Sigmoid colon (tissue), 6 donors: ENCODE measurements at regions not wholly inside any gene's neighbourhood (a gene's known extent, or its start where the extent isn't known, plus 50 kb on each side); places are given as distances from the start of the nearest gene placed in this dataset.

Experiments
- DNase-seq: peaks from one replicate; pipeline ENCODE4 v3.0.0-alpha.2; 2019
- H3K27ac ChIP-seq, 4 donors: fragments of 200-600 bp; sonication (generic); one replicate each; pipeline ENCODE4 v1.5.1; 2016 to 2019; ENCODE audit warnings: mild to moderate bottlenecking in 1 of 4
- H3K27me3 ChIP-seq, 3 donors: fragments of 200-600 bp; sonication (generic); one replicate each; pipeline ENCODE4 v1.5.1; 2019; ENCODE audit warnings: mild to moderate bottlenecking in 1 of 3
- H3K36me3 ChIP-seq, 4 donors: fragments of 200-600 bp; sonication (generic); one replicate each; pipeline ENCODE4 v1.5.1; 2016 to 2019
- H3K4me1 ChIP-seq, 4 donors: fragments of 200-600 bp; sonication (generic); one replicate each; pipeline ENCODE4 v1.5.1; 2017 to 2019
- H3K4me3 ChIP-seq, 4 donors: fragments of 200-600 bp; sonication (generic); one replicate each; pipeline ENCODE4 v1.5.1; 2017 to 2019; ENCODE audit warnings: mild to moderate bottlenecking in 2 of 4, moderate library complexity in 1 of 4
- H3K9me3 ChIP-seq, 4 donors: fragments of 200-600 bp in 3 of 4; sonication (generic) in 3 of 4; one replicate each; pipeline versions ENCODE4 v1.5.1 to v1.6.1; 2013 to 2019
- EP300 ChIP-seq, 4 donors: sonication (generic); formaldehyde crosslinking; IDR thresholded peaks; one replicate each; pipeline ENCODE4 v1.6.1; 2017; ENCODE audit warnings: antibody characterized with exemption in 4 of 4
- POLR2A ChIP-seq, 2 donors: fragments of 450-650 bp; IDR thresholded peaks; one replicate each; pipeline ENCODE4 v1.6.1; 2016; ENCODE audit warnings: antibody characterized with exemption in 2 of 2, mild to moderate bottlenecking in 2 of 2, moderate library complexity in 2 of 2
- POLR2AphosphoS5 ChIP-seq, 4 donors: sonication (generic); formaldehyde crosslinking; IDR thresholded peaks; one replicate each; pipeline ENCODE4 v1.6.1; 2017; ENCODE audit warnings: antibody characterized with exemption in 4 of 4
- WGBS, 2 donors: extraction: QIAGEN DNeasy Blood & Tissue Kit; methylation state at CpG; one replicate each; pipeline ENCODE4 v1.1.7; 2013; 5-methylcytosine and 5-hydroxymethylcytosine counted together
- intact Hi-C: fragments of 100-400 bp; cut with DNase I; formaldehyde crosslinking; loops from one replicate; pipeline ENCODE4 v1.15.1; 2023
- TF ChIP-seq, protein P1 (sequence below), 4 experiments: fragments of 450-650 bp in 3 of 4; fragments of 200-600 bp in 1 of 4; IDR thresholded peaks; one replicate each; pipeline ENCODE4 v1.5.1; 2016 to 2019; ENCODE audit warnings: antibody characterized with exemption in 4 of 4, mild to moderate bottlenecking in 3 of 4, moderate library complexity in 2 of 4
- donor health status: healthy with polysubstance abuse.
- donor health status: healthy.

- H3K27me3 ChIP-seq = no peaks in the 10 kb centered on the region
- no peaks in the 10 kb centered on the region for H3K4me1 ChIP-seq
- intact Hi-C loops = no loop called here
- no peak overlapping the region for H3K4me3 ChIP-seq
- H3K36me3 ChIP-seq = no peaks in the 10 kb centered on the region
- TF ChIP-seq, protein P1, sequence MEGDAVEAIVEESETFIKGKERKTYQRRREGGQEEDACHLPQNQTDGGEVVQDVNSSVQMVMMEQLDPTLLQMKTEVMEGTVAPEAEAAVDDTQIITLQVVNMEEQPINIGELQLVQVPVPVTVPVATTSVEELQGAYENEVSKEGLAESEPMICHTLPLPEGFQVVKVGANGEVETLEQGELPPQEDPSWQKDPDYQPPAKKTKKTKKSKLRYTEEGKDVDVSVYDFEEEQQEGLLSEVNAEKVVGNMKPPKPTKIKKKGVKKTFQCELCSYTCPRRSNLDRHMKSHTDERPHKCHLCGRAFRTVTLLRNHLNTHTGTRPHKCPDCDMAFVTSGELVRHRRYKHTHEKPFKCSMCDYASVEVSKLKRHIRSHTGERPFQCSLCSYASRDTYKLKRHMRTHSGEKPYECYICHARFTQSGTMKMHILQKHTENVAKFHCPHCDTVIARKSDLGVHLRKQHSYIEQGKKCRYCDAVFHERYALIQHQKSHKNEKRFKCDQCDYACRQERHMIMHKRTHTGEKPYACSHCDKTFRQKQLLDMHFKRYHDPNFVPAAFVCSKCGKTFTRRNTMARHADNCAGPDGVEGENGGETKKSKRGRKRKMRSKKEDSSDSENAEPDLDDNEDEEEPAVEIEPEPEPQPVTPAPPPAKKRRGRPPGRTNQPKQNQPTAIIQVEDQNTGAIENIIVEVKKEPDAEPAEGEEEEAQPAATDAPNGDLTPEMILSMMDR (IDR thresholded peaks at IDR 0.05) = no peak
- TF ChIP-seq EP300 (IDR thresholded peaks at IDR 0.05) (no peak), POLR2AphosphoS5 (IDR thresholded peaks at IDR 0.05) (no peak), POLR2A (IDR thresholded peaks at IDR 0.05) (no peak)
- 73% methylated on average over 7 of the region's 7 CpGs for WGBS, 2 donors
- H3K9me3 ChIP-seq = no peaks in the 10 kb centered on the region
- no peak for DNase-seq
- H3K27ac ChIP-seq = no peak overlapping the region
Measured at GRCh38 chr6:66198062-66198624, 491.1 kb upstream of the EYS start.

DNA sequence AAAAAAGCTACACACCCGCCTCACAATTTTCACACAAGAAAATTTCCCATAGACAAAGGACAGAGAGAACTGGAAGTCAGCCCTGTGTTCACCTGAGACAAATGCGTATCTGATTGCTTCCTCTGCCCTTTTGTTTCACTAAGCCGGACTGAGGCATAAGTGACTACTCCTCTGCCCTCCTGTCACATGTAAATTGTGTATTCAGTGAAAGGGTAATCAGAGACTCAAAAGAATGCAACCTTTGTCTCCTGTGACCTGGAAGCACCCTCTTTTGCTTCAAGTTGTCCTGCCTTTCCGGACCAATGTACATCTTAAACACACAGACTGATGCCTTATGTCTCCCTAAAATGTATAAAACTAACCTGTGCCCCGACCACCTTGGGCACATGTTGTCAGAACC lies 483.8 kb upstream of the EYS start:
- TF ChIP-seq, protein P1 (IDR thresholded peaks at IDR 0.05) = no peak
- TF ChIP-seq EP300 (IDR thresholded peaks at IDR 0.05) (no peak), POLR2AphosphoS5 (IDR thresholded peaks at IDR 0.05) (no peak)
- no peak for DNase-seq
- H3K36me3 ChIP-seq = no peaks in the 10 kb centered on the region
- intact Hi-C loops = no loop called here
- no peak overlapping the region for H3K4me3 ChIP-seq
- no peaks in the 10 kb centered on the region for H3K4me1 ChIP-seq
- 43 to 75% methylated on average over 5 of the region's 5 CpGs for WGBS, 2 donors
- no peaks in the 10 kb centered on the region for H3K27me3 ChIP-seq
- no peaks in the 10 kb centered on the region for H3K9me3 ChIP-seq
- no peak overlapping the region for H3K27ac ChIP-seq

GRCh38 chr6:66189915-66190314 lies 482.9 kb upstream of the EYS start:
- TF ChIP-seq, protein P1 (IDR thresholded peaks at IDR 0.05) = no peak
- TF ChIP-seq POLR2AphosphoS5 (IDR thresholded peaks at IDR 0.05) = no peak
- no peak for TF ChIP-seq EP300 (IDR thresholded peaks at IDR 0.05)
- no peak for TF ChIP-seq POLR2A (IDR thresholded peaks at IDR 0.05)

DNA sequence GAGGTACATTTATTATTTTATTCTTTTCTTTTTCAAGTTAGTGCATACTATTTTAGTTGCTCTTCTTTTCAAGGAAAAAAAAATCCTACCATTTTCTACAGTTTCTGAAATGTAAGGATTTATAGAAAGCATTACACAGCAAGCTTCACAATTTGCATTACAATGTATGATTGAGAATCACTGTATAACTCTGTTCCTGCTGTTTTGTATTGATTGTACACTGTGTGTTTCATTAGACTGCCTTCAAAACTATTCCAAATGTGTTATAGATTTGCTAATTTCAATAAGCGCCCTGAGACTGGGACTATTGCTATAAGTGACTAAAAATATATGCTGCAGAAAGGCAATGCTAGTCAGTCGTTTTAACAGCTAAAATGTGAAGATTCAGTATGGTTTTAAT lies 479.7 kb upstream of the EYS start:
- intact Hi-C loops = no loop called here
- H3K36me3 ChIP-seq = no peaks in the 10 kb centered on the region
- H3K27me3 ChIP-seq = no peaks in the 10 kb centered on the region
- no peak overlapping the region for H3K4me3 ChIP-seq
- 62 to 75% methylated on average over 2 of the region's 2 CpGs for WGBS, 2 donors
- TF ChIP-seq, protein P1 (IDR thresholded peaks at IDR 0.05) = no peak
- no peak for TF ChIP-seq POLR2A (IDR thresholded peaks at IDR 0.05)
- no peak for TF ChIP-seq POLR2AphosphoS5 (IDR thresholded peaks at IDR 0.05)
- no peak for TF ChIP-seq EP300 (IDR thresholded peaks at IDR 0.05)
- no peaks in the 10 kb centered on the region for H3K9me3 ChIP-seq
- no peak for DNase-seq
- H3K4me1 ChIP-seq = no peaks in the 10 kb centered on the region
- H3K27ac ChIP-seq = no peak overlapping the region

More at GRCh38 chr6:66189915-66190314, 482.9 kb upstream of the EYS start:
- WGBS, 2 donors = 44 to 80% methylated on average over 3 of the region's 3 CpGs
- Histone ChIP-seq H3K4me1 (no peaks in the 10 kb centered on the region), H3K4me3 (no peak overlapping the region), H3K27ac (no peak overlapping the region), H3K27me3 (no peaks in the 10 kb centered on the region), H3K36me3 (no peaks in the 10 kb centered on the region), H3K9me3 (no peaks in the 10 kb centered on the region)
- DNase-seq = no peak
- intact Hi-C loops = no loop called here

DNA sequence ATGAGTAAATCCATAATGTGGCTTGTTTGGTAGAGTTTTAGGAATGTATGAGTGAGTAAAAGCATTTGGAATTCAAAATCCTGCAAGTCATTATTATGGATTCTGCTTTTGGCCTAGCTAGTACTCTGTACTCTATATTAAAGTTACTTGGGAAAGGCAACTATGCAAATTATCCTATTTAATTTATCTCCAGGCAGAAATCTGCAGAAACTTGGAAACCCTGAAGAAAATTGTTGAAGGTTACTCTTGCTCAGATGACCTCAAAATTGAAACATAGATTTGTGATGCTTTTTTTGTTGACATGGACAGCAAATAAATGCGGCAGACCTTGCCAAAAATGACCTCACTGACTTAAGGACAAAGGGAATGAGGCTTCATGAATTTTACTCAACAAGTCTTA lies 477.1 kb upstream of the EYS start:
- Histone ChIP-seq H3K36me3 (no peaks in the 10 kb centered on the region), H3K27ac (no peak overlapping the region), H3K27me3 (no peaks in the 10 kb centered on the region), H3K4me3 (no peak overlapping the region), H3K9me3 (no peaks in the 10 kb centered on the region), H3K4me1 (no peaks in the 10 kb centered on the region)
- intact Hi-C loops = no loop called here
- TF ChIP-seq POLR2AphosphoS5 (IDR thresholded peaks at IDR 0.05) (no peak), EP300 (IDR thresholded peaks at IDR 0.05) (no peak), POLR2A (IDR thresholded peaks at IDR 0.05) (no peak)
- TF ChIP-seq, protein P1 (IDR thresholded peaks at IDR 0.05) = no peak
- WGBS, 2 donors = 64 to 78% methylated on average over 1 of the region's 1 CpG
- no peak for DNase-seq
